GM12872 (cell line): ENCODE measurements at regions not wholly inside any gene's neighbourhood (a gene's known extent, or its start where the extent isn't known, plus 50 kb on each side); places are given as distances from the start of the nearest gene placed in this dataset.
A peak's percentile ranks its signal among the peaks of the same experiment; 100 is the strongest.

ENCODE experiments used
- CTCF ChIP-seq: IDR thresholded peaks from 3 replicates; pipeline ENCODE4 v1.5.1; 2011; ENCODE audit warnings: low read depth, mild to moderate bottlenecking, low read length, moderate library complexity; ENCODE audit not compliant: insufficient read depth

GRCh38 chr3:34077417-34078195 is 279.2 kb downstream of the PDCD6IP start:
- TF ChIP-seq CTCF: no peak

- no peak for TF ChIP-seq CTCF
These were observed 280.0 kb downstream of the PDCD6IP start for GRCh38 chr3:34078418-34078817.

GRCh38 chr3:34090876-34091275 is 292.4 kb downstream of the PDCD6IP start:
- TF ChIP-seq CTCF: no peak

GRCh38 chr3:34102288-34102687 is 303.9 kb downstream of the PDCD6IP start:
- no peak for TF ChIP-seq CTCF

- TF ChIP-seq CTCF: no peak
These were observed 307.9 kb downstream of the PDCD6IP start for GRCh38 chr3:34106379-34106778.

GRCh38 chr3:34106879-34107278 is 308.4 kb downstream of the PDCD6IP start:
- TF ChIP-seq CTCF: peak; percentile 84

- no peak for TF ChIP-seq CTCF
These were observed 309.2 kb downstream of the PDCD6IP start for GRCh38 chr3:34107669-34108068.
